Activated CD4-positive, CD25-positive, alpha-beta regulatory T cell treated with anti-CD3 and anti-CD28 coated beads, Interleukin-2, amount 50 U/mL, for 24 hours (primary cell): ENCODE measurements at regions not wholly inside any gene's neighbourhood (a gene's known extent, or its start where the extent isn't known, plus 50 kb on each side); places are given as distances from the start of the nearest gene placed in this dataset.

Experiments used
- ATAC-seq, 2 donors: fragments of 150-1000 bp; cut with Tn5 transposase; one replicate each; pipeline ENCODE4 v1.10.0; 2021; ENCODE audit warnings: mild to moderate bottlenecking in 1 of 2, moderate library complexity in 1 of 2

DNA sequence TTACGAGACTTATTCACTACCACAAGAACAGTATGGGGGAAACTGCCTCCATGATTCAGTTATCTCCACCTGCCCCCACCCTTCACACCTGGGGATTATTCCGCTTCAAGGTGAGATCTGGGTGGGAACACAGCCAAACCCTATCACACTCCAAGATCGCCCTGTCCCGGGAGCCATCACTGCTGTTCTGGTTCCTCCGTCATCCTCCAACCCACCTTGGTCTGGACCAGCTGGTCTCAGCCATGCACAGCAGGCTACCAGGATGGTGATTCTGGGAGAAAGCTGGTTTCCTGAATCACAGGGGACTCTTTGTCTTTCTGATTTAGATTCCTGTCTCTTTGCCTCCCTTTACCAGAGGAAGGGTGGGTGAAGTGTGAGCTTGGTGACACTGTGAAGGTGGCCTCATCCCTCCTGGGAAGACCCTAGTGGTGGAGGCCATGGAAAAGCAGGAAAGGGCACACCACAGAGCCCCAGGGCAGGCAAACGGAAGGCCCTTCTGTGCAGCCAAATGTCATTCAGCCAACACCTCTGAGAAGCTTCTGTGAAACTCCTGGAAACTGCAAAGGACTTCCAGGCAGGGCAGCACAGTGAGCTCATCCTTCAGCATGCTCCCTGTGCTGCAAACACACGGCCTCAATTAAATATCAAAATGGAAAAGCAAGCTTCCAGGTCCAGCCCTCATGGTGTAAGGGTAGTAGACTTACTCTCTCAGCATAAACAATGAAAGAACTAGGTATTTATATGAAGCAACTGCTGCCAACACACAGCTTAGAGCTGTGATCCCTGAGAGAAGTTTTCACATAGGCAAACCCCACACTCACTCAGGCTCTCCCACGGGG is 169.8 kb downstream of the ANKRD60 start:
- no peak for ATAC-seq

DNA sequence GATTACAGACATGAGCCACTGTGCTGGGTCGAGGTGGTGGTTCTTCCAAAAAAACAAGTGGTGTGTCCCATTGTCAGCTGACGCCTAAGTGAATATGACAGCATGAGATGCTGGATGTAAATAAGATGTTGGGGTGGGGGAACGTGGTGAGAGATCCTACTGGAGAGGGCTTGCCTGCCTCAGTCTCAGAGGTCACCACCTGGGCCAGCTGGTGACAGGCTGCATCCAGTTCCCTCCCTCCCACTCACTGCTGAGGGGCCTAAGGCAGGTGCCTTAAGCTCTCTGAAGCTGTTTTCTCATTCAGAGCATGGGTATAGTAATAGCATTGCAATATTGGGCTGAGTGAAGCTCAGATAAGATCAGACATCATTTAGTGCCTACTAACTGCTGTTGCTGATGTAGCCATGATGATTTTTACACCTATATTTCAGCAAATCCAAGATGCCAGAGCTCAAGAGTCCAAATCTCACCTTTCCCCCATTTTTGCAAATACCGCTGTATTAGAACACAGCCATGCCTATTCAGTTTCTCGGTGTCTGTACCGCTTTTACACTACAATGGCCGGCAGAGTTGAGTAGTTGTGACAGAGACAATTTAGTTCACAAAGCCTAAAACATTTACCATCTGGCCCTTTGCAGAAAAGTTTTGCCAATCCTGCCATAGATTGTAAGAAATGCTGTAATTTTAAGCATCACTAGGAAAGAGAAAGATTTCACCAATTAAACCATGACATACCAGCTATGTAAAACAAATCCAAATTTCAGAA is 171.3 kb downstream of the ANKRD60 start:
- no peak for ATAC-seq

DNA sequence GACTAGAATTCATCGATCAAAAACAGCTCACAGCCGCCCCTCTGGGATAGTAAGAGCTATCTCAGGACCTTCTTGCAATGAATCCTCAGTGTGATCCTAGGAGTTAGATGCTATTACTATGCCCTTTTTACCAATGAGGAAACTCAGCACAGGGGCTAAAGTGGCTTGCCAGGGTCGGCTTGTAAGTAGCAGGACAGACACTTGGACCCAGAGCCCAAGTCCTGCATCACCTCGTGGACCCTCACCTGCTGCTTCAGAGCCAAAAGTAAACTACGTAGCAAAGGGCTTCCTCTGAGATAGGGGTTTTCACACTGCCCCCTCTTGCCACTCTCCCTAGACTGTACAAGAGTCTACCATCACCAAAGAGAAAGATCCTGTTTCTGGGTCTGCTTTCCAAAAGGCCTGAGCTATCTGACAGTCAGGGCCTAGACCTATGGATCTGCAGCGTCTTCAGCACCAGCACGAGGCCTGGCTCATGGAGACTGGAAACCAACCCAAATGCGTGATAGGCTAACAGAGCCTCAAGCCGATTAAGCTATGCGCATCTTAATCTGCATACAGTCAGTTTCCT is 172.3 kb downstream of the ANKRD60 start:
- ATAC-seq, result no peak

DNA sequence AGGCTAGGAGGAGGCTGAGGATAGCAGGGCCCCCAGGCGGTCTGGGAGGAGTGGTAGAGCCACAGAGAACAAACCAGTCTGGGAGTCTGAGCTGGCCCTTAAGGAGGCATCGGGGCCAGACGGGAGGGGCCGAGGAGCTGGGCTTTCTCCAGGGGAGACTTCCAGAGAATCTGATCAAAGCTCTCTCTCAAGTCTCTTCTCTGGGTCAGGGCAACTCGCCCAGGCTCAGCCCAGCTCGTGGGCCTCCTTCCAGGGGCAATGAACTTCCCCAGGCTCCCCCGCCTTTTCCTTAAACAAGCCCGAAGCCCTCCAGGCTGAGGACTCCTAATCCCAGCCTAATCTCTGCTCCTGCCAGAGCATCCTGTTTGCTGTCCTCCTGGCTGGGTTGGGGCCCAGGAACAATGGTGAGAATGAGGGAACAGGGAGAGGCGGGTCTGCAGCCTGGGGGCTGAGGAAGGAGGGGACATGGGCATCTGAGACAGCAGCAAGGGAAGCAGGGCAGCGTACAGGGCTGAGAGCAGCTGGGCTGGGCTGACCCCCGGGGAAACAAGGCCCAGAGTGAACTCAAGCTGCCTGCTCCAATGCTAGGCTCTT is 173.6 kb downstream of the ANKRD60 start:
- ATAC-seq, result no peak

DNA sequence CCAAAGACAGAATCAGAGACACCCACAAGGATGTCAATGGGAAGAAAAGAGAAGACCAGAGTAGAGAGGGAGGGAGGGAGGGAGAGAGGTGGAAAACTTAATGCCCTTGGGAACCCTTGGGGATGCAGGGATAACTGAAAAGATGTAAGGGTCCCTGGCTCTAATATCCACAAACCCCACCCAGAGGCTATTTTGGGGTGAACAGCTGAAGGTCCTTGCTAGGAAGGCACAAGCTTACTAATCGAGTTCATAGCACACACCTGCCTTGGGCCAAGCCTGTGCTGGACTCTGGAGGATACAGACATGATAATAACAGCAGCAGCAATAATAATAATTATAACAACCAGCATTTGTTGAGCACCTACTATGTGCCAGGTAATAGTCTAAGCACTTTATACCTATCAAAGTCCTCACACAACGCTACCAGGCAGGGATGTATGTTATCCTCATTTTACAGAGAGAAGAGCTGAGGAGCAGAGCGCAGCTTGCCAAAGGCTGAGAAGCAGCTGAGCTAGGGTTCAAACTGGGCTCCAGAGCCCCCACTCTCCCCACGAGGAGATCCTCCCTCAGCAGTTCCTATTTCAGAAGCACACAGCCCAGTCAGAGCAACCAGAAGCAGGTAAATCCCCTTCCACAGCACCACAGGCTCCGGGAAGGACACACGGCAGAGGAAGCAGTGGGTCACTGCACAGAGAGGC is 174.2 kb downstream of the ANKRD60 start:
- ATAC-seq, result no peak

DNA sequence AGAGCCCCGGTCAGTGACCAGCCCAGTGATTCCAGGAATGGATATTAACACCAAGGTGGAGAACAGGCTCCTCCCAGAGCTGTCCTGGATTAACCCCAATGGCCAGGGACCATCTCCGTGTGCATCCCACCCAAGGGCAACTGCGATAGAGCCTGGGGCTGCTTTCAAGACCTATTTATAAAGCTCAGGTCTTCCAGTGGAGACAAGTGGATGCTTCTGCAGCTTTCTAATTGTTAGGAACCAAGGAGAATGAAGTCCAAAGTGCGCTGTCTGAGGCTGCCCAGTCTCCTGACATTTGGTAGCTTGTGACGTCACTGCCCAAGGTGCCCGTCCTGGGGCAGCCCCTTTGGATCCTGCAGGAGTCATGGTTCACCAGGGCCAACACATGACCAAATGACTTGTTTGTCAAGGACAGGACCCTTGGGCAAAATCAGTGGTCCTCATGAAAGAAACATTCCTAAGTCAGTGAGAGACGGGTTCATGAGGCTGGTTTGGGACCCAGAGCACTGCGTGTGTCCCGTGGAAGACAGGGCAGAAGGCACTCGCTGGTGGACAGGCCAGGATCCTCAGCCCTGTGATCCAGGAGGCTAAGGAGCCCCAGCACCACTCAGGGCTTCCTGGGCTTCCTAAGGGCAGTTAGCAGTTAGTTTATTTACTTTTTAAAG is 174.9 kb downstream of the ANKRD60 start:
- ATAC-seq, result no peak

DNA sequence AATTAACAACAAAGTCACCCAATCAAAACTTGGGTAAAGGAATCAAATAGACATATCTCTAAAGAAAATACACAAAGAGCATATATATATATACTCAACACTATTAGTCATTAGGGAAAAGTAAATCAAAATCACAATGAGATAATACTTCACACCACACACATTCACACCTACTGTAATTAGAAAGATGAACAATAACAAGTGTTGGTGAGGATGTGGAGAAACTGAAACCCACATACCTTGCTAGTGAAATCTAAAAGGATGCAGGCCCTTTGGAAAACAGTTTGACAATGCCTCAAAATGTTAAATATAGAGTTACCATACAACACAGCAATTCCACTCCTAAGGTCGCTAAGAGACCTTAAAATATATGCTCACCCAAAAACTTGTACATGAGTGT is 177.1 kb downstream of the ANKRD60 start:
- no peak for ATAC-seq

DNA sequence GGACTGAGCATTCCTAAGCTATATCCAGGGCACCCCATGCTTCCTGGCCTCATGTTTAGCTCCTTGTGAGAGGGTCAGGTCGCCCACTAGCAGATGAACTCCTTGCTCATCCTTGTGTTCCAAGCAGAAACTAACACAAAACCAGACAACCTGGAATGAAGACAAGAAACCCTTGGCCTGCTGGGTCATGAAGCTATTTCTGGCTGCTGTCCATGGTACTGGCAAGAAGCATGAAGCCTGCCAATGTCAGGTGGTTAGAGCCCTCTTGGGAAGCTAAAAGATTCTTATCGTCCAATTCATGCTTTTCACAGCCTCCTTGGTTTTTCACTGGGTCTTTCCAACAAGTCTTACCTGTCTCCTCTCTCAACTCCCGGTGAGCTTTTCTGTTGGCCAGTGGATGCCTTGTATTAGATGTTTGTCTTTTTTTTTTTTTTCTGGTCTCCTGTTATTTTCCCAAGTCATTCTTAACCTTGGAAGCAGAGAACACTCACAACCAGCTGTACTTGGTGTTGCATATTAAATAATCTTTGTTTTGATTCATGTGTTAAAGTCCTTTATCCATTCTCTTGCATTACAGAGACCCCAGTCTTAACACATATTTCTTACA is 180.3 kb downstream of the ANKRD60 start:
- ATAC-seq, result no peak

DNA sequence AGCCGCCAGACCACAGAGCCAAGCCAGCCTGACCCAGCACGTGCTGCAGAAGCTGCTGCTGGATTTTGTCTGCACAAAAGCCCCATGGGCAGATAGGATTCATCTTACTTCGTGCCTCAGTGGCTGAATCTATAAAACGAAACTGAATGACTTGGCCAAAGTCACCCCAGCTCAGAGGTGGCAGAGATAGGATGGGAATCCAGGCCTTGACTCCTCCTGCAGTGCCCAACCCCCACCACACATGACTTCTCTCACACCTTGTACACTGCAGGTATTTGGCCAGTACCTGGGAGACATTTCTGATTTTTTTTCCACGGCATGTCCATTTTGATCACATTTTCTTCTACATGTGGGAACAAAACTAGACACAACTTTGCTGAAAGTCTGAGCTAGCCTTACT is 182.1 kb downstream of the ANKRD60 start:
- ATAC-seq, result no peak

DNA sequence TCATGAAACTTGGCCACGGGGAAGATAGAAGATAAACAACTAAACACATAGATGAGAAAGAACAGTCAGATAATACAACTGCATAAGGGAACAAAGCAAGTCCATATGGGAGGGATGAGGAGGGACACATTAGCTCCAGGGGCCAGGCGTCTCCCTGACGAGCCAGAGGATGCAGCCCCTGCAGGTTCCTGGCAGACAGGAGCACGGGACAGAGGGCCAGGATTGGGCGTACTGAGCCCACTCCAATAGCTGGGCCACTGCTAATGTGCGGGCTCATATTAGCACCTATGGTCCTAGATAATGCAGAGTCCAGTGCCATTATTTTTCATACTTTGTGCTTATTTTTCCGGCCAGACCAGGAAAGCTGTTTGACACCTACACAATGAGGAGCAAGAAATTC is 182.9 kb downstream of the ANKRD60 start:
- ATAC-seq, result no peak

DNA sequence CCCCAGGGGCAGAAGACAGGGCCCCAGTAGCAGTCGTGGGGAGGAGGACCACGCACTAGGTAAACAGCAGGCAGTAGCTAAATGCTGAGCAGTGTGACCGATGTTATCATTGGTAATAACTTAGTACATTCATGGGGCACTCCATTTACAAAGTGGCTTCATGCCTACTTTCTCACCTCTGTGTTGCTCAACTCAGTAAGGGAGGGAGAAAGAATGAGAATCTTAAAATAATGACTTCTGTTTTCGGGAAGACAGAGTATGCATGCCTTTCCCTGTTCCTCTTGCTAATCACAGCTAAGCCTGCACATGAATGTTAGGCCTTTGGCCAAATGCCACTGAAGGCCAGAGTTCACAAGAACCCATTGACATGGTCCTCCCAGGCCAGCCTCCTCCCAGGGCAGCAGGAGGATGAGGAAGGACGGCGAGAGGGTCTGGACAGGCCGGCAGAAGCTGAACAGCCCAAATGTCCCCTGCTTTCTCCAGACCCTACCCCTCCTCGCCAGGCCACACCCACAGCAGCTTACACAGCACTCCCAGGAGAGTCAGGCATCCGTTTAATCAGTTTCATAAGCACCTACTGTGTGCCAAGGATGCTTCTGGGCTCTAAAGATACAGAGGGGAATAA is 183.4 kb downstream of the ANKRD60 start:
- ATAC-seq, result no peak

DNA sequence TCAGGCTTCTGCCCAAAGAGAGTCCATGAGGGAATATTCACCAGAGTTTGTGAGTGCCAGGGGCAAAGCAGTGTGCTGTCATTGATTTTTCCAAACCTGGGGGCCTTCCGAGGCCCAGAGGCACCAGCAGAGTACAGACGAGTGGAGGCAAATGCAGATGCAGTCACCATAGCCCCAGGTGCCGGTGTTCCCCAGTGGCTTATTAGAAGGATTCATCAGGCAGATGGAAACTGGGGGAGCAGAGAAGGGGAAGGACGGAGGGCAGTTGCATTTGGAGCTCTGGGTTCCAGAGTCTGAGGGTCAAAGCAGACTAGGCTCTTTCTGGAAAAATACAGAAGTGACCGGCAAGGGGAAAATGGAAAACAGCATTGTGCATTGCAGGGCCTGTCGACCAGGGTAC is 184.2 kb downstream of the ANKRD60 start:
- no peak for ATAC-seq

DNA sequence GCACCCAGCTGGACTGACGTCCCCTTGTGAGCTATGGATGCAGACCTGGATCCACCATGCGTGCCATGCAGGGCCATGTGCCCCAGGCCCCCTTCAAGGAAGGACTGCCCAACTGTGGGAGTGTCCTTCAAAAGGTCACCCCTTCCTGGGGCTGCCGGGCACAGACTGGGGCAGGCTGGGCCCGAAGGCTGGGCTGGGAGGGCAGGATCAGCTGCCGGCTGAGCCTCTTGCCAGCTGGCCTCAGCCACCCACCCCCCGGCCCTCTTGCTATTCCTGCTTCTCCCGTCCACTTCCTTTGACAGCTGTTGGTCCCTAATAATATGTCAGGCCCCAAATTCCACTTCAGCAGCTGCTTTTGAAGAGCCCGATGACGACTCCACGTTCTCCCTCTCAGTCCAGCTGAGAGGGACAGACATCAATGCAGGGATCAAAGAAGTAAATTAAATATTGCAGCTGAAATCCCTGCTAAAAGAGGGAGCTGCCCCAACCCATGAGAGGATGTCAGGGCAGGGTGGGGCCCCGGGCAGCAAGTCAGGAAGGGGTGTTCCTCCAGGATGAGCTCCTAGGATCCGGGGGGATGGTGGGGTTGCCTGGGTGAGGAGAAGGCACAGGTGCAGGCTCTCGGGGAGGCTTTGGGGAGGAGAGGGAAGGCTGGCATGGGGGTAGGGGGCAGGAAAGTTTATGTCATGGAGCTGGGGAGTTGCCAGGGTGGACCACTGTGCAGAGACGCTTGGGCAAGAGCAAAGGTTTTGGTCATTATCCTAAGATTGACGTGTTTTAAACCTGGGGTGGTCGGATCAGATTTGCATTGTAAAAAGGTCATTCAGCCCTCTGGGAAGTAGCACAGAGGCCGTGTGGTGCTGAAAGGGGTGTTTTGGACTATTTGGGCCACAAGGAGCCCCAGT is 185.0 kb downstream of the ANKRD60 start:
- no peak for ATAC-seq

DNA sequence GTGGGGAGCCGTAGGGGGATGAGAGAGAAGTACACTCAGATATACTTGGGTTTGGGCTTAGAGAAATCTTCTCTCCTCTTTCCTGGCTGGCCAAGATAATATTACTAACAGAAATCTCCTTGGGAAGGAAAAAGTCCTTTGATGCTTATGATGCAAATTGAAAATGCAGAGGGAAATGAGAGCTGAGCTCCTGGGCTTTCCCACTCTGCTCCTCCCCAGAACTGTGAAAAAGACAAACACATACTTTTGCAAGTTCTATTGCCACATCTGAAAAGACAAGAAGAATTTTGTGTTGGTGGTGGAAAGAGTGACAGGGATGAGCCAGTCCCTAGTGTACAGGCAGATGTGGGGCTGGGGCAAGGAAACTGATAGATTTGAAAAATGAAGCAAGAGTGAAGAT is 185.9 kb downstream of the ANKRD60 start:
- no peak for ATAC-seq

DNA sequence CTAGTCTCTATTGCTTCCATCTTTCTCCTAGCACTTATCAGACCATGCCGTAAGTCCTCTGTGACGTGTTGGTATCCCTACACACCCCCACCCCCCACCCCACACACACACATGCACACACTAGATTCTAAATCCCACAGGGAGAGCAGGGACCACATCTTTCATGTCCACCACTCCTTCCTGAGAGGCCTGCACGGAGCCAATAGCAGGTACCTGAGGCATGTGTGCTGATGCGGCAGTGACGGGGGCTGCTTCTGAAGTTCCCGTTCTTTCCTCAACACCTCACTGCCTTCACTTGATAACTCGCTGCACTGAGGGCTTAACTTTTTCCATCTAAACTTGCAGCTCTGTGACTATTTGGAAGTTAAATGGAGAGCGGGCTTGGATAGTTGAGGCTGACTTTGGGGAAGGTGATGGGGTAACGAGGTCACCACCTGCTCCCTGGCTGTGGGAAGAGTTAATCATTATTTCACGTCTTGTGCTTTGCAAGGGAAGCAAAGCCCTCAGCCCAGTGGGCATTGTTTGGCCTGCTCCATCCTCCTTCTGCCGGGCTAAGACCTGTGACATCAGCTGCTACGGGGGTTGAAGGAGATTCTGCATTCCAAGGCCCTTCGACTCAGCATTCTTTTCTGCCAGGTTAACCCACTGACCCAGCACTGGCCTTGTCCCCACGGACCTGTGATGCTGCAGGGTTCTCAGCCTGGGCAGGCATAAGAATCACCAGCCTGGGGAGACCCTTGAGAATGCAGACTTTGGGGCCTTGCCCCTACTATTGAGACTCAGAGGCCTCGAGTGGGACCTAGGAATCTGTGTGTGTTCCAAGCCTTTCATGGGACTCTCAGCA is 187.8 kb downstream of the ANKRD60 start:
- no peak for ATAC-seq

DNA sequence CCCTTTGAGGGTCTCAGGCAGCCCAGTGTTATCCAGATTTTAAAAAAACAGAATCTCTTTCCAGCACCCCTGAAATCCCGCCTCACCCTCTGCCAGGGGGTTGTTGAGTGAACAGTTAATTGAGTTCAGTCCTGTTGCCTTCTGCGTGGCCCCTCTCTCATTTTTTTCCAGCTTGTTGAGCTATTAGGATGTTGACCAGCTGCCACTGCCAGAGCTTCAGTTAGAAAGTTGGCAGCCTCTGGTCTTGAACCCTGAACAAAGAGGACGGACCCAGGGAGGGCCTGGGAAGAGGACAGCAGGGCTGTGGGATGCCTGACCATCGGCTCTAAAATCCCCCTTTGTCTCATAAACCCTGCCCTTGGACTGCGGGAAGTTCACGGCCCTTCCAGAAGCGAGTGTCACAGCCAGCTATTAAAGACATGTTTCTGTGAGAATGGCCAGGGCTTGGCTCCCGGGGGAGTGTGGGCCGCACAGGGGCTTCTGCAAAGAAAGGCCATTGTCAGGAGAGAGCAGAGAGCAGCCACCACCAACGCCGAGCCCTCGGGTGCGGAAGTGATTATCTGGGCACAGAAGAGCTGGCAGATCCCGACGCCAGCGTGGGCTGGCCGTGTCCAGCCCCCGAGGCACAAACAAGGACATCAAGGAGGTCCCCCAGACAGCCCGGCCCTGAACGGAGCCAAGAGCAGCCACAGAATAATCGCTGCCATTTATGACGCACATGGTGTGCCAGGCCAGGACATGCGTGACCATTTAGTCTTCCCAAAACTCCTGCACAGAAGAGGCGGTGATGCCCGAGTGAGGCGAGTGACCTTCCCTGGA is 189.0 kb downstream of the ANKRD60 start:
- no peak for ATAC-seq

DNA sequence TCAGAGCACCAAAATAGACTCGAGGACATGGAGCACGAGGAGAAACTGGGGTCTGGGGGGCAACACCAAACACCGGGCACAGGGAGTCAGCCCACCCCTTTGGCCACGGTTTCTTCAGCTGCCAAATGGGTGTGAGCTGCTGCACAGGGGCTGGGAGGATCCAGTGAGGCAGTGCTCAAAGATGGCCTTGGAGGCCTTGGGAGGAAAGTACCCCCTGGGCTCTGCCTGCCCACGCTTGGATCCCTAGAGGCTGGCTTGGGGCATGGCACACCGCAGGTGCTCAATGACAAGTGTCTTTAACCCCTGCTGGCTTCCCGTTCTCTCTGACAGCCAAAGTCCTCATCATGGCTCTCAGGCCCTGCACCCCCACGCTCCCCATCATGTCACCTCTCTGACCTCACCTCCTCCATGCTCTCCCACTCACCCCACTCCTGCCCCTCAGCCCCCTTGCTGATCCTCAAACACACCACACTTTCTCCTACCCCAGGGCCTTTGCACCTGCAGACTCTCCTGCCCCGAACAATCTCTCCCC is 190.3 kb downstream of the ANKRD60 start:
- no peak for ATAC-seq

DNA sequence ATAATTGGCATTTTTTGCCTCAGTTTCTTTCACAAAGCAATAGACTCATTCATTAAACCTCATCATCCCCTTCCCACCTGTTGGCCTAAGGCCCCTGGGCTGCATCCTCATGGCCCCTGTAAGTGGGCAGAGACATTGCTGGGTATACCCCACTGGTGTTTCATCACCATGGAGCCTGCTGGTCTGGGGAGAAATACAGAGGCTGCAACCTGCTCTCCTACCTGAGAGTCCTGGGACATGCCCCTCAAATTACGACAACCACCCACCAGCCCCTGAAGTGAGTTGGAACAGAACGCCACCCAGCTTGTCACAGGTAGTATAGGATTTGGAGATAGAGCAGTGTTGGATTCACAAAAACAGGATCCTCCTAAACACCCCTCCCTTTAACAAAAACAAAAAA is 190.8 kb downstream of the ANKRD60 start:
- no peak for ATAC-seq
